CD4-positive, alpha-beta T cell treated with Interleukin-17A for 1 hour (primary cell): ENCODE measurements at regions not wholly inside any gene's neighbourhood (a gene's known extent, or its start where the extent isn't known, plus 50 kb on each side); places are given as distances from the start of the nearest gene placed in this dataset.

Source experiments
- DNase-seq: peaks from one replicate; pipeline ENCODE4 v3.0.0-alpha.2; 2020

DNA sequence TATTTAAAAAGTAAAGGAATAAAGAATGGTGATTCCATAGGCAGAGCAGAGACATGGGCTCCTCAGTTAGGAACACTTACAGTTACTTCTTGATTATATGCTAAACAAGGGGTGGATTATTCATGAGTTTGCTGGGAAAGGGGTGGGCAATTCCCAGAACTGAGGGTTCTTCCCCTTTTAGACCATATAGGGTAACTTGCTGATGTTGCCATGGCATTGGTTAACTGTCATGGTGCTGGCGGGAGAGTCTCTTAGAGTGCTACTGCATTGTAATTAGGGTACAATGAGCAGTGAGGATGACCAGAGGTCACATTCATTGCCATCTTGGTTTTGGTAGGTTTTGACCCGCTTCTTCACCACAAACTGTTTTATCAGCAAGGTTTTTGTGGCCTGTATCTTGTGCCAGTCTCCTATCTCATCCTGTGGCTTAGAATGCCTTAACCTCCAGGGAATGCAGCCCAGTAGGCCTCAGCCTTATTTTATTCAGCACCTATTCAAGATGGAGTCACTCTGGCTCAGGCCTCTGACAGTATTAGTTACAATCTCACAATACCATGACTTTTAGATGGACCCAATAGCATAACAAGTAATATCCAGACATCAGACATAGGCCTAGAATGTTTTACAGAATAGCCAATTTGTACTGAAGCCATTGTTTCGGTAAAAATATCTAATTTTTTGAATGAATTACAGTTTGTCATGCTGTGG is 106.8 kb downstream of the ZBTB18 start:
- no peak for DNase-seq

- DNase-seq = no peak
Observed at GRCh38 chr1:244159646-244160045, 108.6 kb downstream of the ZBTB18 start.

DNA sequence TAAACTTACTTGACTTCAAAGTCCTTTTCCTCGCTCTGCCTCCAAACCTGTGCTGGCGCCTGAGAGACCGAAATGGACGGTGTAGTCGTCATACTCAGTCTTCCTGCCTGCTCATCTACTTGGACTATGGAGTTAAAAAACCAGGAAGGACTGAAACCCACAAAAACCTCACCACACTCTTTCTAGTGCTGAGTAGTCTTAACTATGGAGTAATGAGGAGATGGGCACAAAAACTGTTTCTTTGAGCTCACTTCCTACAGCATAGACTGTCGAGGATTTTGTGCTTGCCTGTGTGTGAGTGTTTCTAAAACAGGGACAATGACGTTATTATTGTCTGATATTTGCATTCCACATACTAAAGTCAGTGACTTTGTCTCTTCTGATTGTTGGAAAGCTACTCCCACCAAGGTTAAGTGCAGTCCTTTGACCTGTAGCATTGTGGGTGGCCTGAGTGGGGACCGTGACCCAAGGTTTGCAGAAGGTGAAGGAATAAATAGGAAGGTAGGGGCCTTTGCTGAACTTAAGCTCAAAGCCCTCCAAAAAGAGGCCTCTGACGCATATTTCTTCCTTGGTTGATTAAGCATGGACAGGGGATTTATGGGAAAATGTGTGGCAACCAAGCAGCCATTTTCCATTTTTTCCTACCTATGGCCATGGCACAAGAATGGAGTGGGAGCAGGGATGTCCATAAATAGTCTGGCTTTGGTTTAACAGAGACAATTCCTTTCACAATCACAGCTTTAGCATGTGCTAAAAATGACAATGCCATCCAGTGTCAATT is 109.6 kb downstream of the ZBTB18 start:
- DNase-seq = no peak

GRCh38 chr1:244161236-244161510 is 110.1 kb downstream of the ZBTB18 start:
- no peak for DNase-seq

- DNase-seq = no peak
Observed at GRCh38 chr1:244162786-244163530, 111.9 kb downstream of the ZBTB18 start.

DNA sequence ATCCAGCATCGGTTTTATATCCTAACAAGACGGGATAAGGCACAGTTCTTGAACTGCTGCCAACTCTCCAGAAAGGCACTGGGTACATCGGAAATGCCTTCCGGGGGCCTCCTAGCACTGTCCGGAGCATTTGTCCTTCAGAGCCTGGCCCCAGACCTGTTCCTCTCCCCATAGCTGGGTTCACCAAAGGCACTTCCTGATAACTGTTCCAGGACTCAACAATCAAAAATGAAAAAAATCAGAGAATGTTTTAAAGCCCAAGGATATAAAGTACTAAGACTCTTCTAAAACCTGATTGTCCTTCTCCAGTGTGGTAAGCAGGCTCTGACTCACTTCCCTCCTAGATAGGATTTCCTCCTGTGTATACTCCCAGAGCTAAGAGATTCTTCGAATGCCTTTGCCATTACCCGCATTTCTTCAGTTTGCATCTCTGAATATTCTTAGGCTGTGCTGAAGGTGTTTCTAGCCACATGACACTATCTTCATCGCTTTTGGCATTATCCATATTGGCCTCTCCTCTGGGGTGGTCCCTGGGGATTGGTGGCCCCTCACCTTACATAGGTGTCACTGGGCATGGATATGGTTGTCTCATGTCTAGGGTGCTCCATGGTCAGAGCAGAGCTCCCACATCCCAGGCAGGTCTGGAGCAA is 112.9 kb downstream of the ZBTB18 start:
- no peak for DNase-seq

DNA sequence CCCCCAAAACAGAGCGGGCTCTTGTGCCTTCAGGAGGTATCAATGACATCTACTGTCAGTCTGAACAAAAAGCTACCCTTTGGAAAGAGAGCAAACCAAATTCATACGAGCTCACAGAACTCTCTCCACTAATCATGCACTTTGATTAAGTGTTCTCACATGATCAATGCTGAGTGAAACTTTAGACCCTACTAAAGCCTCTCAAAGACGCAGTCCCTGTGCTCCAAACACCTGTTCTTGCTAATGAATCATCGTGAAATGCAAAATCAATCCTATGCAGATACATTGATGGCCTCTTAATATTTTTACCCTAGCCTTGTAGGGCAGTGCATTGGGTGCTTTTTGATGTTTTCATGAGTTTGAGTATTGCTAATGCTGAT is 113.4 kb downstream of the ZBTB18 start:
- no peak for DNase-seq

DNA sequence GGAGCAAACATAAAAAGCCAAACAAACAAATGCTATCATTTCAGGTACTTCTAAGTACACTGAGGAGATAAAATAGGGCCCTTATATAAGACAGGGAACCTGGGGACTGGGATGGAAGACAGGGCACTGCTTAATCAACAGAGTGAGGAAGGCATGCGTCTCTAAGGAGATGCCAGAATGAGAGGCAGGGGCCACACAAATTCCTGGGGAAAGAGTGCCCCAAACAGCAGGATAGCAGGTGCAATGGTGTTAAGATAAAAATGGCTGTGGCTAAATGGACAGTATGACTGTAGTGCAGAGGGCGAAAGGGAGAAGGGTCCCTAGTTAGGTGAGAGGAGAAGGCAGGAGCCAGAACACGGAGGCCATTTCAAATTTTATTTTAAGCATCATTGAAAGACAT is 113.9 kb downstream of the ZBTB18 start:
- DNase-seq = no peak

DNA sequence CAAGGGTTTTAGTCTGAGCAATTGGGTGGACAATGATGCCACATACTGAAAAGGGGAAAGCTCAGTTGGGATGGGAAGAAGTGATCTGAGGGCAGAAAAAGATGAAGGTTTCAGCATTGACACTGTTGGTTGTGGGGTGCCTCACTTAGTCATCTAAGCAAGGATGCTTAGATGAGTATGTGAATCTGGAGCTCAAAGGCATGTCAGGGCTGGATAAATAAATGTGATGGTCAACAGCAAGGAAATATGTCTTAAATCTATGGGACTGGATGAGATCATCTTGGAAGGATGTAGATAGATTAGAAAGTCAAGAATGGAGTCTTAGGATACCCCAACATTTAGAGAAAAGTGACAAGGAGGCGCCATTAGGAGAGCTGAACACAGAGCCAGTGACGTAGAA is 114.6 kb downstream of the ZBTB18 start:
- no peak for DNase-seq

DNA sequence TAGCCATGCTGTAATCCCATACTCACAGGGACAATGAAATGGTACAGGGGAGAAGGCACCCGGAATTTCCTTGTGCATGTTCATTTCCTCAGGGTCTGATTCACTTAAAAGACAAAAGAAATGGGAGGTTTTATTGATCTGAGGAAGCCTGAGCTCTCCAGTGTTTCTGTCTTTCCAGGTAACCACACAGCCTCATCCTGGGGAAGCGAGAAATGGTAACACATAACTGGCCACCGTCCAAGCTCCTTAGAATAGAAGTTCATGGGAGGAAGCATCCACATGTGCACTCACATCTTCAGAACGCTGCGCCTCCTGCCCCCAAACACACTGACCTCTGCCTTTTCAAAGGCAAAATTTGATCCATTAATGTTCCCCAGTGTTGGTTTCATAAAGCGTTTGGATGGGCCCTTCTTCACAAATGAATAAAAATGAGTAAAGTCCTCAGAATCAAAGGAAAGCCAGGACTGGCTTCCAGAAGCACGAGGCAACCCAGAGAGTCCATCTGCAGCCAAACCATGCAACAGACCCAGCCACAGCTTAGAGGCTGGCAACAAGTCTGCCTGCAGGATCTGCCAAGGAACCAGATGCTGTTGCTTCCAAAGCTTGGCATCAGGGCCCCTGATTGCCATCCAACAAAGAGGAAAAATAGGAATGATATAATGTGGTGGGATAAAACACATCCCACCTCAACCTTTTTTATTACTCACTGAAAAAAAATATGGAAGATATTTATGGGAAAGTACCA is 120.3 kb downstream of the ZBTB18 start:
- DNase-seq = no peak

- no peak for DNase-seq
Observed at GRCh38 chr1:244173240-244173639, 122.2 kb downstream of the ZBTB18 start.

DNA sequence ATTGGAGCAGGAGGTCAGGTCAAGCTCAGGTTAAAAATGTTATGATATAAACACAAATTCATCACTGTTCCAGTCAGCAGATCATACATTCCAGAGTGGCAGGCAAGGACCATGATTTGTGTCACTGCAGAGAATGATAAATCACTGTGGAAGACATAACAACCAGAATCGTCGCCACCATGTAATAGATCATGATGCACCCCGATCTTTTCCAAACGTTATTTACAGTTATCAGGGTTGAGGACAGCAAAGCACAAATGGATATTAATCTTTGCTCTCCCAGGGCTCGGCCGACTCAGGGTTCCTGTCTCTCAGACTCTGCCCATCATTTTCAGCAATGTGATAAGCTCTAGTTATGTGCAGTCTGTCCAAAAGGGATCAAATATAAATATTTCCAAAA is 122.7 kb downstream of the ZBTB18 start:
- no peak for DNase-seq

DNA sequence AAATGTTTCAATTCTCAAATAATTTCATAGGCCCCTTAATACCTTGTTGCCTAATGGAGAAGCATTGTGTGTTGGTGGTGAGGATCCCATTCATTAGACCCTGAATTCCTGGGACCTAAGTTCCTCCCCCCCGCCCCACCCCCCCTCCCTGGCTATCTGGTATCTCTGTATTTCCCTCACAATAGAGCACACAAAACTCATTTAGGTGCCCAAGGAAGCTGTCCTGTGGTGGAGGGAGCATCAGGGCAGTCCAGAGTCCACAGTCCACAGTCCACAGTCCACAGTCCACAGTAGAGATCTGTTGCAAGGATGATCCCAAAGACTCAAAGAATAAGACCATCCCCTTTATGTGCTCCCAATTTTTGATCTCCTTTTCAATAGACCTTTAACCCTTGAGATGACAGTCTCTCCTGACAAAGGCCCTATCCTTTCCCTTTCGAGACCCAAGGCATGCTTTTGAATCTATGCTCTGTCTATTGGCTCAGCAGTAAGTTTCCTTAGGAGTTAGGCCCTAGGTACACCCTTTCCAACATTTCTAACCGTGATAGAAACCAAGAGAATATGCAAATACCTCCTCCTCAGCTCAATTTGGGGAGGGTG is 123.9 kb downstream of the ZBTB18 start:
- no peak for DNase-seq

DNA sequence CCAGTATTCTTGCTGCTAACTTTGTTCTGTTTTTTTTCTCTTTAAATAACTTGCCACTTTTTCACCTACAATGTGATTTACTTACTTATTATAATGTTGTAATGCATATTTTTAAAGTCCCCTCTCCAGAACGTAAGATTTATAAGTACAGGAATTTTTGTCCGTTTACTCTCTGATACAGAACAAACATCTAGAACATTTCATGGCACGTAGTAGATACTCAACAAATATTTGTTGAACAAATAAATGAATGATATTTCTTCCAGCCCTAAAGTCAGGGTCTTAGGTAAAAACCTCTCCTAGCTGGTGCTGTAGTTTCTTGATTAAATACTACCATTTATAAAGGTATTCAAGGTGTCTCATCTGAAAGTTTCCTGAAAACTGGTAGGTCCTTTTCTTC is 125.1 kb downstream of the ZBTB18 start:
- no peak for DNase-seq

DNA sequence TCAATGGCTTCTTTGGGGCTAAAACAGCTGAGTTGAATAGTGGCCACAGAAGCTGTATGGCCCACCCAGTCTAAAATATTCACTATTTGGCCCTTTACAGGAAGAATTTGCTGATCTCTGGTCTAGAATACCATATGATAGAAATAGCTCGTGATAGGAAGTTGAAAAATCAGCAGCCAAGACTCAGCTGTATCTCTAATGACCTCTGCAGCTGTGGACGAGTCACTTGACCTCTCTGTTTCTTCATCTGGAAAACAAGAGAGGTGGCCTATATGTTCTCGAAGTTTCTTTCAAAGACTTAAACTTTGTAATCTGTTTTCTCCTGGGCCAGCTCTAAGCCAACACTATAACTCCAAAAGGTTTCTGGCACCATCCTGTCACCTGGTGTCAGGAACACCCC is 129.2 kb downstream of the ZBTB18 start:
- DNase-seq = no peak

GRCh38 chr1:244181867-244182266 is 130.8 kb downstream of the ZBTB18 start:
- no peak for DNase-seq

- DNase-seq = no peak
Observed at GRCh38 chr1:244183037-244183436, 132.0 kb downstream of the ZBTB18 start.

DNA sequence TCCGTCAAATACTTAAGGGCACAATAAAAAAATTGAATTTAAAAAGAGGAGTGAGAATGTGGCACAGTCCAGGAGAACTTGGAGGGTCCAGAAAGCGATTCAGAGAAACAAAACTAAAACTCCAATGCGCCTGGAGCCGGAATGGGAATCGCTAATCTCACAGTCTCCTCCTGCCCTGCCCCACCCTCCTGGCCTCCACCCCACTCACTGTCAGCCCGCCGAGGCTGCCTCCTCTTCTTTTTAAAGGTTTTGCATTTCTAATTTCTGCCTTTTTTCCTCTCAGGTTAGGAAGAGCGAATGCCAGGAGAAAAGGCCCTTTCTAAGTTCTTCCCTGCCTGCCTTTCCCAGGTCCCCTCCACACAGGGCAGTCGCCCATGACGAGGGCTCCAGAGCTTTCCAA is 135.3 kb downstream of the ZBTB18 start:
- DNase-seq = no peak

- DNase-seq = no peak
Observed at GRCh38 chr1:244187310-244187709, 136.2 kb downstream of the ZBTB18 start.

- DNase-seq = no peak
Observed at GRCh38 chr1:244191581-244191980, 140.5 kb downstream of the ZBTB18 start.

- no peak for DNase-seq
Observed at GRCh38 chr1:244192325-244192724, 141.2 kb downstream of the ZBTB18 start.

DNA sequence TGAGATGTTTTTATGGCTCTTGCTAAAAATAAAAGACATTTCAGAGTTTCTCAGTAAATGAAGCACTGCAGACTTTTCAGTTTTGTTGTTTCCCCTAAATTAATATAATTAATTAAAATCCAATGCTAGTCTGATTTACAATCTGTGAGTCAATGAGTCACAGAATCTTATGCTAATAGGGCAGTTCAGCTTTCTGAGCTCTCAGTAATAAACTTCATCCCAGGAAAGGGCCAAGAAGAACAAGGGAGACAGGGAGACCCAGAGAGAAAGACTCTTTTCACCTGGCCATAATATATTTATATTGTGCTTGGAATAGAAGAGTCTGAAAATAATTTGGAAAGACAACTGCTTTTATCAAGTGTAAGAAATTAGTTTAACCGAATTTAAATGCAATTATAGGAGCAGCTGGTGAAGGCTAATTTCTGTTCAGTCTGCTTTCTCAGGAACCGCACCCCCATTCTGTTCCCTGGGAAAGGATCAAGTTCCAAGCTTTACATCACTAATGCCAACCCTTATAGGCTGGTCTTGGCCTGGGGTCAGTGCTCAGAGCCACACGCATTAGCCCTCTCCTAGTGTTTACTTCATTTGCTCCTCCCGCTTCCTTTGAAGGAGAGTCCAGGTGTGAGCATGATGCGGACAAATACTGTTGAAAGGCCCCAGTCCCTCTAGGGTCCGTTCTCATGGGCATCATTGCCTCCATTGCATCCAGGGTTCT is 145.6 kb downstream of the ZBTB18 start:
- no peak for DNase-seq
